ENCODE measurements at regions not wholly inside any gene's neighbourhood (a gene's known extent, or its start where the extent isn't known, plus 50 kb on each side); places are given as distances from the start of the nearest gene placed in this dataset.

DNA sequence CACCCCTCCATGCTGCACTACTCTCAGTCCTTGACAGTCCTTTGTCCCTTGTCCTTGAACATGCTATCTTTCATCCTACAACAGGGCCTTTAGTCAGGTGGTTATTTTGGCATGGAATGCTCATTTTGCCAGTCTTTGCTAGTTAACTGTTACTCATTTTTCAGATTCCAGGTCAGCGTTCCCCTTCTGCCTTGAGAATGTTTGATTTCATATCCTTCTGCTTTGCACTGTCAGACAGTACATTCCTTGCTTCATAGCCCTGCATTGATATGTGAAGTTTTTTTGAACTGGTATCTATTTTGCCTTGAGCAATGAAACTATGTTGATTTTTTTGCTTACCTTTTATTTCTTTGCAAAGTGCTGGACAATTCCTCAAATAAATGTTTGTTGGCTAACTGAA lies 638.2 kb upstream of the SEMA6A start:
- TF ChIP-seq POLR2A (IDR thresholded peaks at IDR 0.05; ENCODE audit: low read depth, low read length) (no peak), POLR2AphosphoS5 (IDR thresholded peaks at IDR 0.05; ENCODE audit: low read depth, low read length) (no peak), TAF1 (IDR thresholded peaks at IDR 0.05; ENCODE audit: borderline replicate concordance, low read depth, low read length) (no peak)

Data from GM12892 (cell line).